ENCODE measurements at regions not wholly inside any gene's neighbourhood (a gene's known extent, or its start where the extent isn't known, plus 50 kb on each side); places are given as distances from the start of the nearest gene placed in this dataset.

DNA sequence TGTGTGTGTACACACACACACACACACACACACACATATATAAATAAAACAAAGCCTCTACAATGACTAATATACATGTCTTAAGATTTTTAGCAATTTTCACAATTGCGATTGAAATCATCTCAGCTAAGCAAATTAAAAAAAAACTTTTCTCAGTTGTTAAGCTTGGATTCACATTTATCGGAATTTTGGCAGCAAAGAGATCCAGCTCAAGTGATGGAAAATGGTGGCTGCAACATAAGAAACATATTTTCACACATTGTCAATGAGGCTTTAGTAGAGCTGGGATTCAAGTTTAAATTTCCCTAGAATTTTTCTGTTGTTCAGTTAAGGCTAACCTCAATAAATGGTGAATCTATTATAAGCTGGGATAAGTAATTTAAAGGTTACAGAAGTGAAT is 768.6 kb upstream of the SORCS1 start:
- no peak for DNase-seq

DNA sequence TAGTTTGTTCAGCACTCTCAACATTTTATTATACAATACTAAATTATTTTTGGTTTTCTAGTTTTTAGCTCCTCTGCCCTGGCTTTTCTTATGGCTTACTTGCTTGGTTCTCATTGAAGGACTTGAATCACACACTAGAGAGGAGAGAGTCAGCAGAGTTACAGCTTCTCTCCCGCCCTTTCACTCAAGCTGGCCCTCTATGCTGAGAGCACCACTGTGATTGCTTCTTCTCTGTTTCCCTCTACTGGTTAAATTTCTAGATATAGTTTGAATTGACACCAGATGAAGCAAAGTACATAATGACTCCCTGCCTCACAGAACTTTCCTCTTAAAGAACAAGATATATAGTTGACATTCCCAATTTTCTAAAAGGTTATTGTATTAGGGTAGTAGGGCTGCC is 767.3 kb upstream of the SORCS1 start:
- no peak for DNase-seq

DNA sequence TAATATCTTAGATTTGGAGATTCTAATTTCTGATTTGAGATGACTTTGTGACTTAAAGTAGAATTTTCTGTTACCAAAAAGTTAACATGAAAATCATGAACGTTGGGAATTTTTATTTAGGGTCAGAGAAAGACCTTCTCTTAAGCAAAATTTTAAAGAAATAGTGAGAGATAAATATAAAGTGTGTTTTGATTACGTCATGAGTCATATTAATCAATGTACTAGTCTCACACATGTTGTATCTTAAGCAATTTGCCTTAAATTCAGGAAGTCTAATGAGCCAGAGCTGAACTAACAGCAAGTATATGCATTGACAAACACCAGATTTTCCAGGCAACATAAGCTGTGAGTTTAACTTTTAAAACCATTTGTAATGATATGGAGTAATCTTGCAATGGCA is 765.5 kb upstream of the SORCS1 start:
- DNase-seq = no peak

DNA sequence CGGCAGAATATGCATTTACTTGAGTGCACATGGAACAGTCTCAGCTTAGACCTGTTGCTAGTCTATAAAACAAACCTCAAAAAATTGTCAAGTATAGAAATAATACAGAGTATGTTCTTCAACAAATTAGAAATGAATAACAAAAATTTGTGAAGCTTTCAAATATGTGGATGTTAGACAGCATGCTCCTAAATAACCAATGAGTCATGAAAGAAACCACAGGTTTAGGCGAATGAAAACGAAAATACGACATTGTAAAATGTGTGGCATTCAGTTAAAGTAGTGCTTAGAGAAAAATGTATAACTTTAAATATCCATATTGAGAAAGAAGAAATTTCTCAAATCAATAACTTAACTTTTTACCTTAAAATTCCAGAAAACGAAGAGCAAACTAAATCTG is 760.0 kb upstream of the SORCS1 start:
- DNase-seq = no peak

DNA sequence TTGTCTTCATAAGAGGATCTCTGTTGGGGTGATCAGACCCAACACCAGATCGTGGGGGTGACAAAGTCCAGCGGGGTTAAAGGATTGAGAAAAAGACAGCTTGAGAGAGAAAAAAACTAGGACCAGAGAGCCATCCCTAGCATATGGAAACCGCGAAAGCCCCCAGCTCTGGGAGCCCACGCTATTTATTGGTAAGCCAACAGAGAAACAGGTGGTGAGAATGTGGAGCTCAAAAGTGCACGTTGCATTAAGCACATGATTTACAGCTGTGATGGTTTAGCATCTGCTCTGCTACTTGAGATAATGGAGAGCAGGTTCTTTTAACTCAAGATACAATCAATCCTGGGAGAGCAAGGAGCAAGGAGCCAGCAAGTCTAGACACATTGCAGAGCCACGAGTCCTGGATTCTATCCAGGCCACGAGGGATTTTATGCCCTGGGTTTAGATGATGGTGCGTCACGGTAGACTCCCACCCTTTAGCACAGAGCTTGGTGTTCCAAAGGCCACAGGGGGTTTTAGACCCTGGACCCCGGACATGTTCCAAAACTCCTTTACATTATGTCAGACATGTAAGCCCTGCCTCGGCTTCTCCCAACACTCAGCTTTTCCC is 755.2 kb upstream of the SORCS1 start:
- no peak for DNase-seq

DNA sequence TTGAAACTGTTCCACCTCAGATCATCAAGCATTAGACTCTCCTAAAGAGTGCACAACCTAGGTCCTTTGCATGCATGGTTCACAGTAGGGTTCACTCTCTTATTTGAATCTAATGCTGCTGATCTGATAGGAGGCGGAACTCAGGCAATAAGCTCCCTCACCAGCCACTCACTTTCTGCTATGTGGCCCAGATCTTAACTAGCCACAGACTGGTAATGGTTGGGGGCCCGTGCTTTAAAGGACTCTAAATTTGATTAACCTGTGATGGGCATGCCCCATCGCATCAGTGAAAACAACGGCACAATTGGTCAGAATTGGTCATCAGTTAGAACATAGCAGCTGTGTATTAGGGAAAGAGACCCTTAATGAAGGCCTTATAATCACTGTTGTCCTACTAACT is 753.7 kb upstream of the SORCS1 start:
- no peak for DNase-seq

DNA sequence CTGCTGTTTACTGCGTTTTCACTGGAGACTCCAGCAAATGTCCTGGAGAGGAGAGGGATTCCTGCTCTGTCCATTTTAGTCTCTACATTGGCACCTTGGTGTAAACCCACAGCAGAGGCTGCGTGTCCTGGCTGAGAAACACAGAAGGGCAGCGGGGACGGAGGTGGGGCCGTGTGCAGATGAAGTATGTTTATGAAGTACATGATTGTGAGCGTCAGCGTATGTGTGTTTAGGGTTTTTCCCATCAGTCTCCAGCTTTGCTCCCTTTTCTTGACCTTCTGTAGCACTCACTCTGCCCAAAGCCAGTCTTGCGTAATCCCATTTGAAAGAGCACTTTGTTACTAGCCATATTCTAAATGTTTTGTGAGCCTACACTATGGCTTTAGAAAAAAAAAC is 750.7 kb upstream of the SORCS1 start:
- DNase-seq = no peak

DNA sequence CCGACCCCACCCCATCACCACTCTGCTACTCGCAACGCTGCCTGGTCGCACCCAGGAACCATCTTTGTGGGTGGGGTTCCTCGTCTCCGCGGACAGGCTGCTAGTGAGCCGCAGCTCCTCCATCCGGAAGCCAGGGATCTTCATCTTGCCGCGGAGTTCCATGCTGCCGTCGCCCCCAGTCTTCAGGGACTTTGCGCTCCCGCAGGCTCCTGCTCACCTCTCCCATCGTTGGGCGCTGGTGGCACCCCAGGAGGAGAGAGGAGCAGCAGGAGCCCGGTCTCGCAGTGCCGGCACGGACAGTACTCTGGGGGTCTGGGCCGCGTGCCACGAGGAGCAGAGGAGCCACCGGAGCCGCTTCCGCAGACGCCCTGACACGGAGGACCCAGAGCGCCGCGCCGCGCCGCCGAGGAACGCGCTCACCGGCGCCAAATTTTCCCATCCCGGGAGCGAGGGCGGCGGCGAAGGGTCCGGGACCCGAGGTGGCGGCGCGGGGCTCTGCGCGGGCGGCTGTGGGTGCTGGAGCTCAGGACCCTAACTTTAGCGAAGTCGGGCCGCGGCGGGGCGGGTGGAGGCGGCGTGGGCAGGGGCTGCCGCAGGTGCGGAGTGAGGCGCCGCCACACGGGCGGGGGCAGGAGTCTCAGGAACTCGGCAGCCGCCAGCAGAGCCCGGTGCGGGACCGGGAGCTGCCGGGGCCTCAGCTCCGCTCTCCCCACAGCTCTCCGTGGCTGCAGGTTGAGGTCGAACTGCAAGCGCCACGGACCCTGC is 750.1 kb upstream of the SORCS1 start:
- no peak for DNase-seq

DNA sequence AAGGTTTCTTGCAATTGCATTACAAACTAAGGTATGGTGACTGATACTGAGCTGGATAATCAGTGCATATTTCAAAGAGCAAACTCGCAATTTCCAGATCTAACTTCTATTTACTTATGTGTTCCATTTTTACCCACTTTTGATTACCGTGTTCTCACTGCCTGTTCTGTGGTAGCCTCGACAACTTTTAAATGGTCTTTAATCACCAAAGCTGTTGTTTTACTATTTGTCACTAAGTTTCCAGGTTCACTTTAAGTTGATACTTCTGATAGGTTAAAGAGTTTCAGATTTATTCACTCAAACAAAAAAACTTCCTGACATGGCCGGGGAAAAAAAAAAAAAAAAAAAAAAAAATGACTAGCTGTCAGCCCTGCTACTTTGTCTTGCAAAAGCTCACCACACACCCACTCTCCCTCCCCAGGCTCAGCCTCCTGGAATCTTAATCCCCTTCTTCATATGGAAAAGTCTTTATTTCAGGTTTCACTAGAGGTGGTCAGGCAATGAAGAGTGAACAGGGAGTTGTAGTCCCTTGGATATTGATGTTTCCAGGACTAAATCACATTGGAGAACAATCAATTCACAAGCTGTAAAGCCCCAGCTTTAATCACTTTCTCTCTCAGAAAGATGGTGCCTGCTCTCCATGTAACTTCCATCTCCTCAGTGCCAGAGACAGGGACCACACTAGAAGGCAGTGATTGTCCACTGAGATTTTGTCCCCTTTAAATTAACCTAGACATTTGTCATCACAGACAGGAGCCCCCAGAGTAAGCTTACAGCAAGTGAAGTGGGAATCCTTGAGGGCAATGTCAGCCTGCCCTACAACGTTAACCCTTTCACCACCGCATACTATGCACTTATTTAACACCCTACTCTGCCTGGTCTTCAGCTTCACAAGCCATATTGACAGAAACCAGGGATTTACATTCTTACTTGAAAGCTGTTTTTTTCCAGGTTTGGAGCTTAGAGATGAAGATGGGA is 749.1 kb upstream of the SORCS1 start:
- no peak for DNase-seq

DNA sequence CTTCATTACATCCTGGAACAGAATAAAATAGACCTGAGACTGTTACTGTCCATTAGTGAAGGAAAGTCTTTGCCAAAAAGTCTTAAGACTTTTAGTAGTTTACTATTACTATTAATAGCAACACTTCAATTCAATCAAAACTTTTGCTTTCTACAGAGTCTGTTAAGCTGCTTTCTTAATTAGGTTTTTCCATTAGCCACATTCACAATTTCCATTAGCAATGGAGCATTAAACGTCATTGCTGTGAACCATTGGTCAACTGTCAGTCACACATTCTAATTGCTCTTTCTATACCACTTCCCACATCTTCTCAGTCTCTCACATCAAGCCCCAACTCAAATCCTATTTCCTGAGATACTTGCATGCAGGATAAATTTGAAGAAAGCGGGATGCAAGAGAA is 736.6 kb upstream of the SORCS1 start:
- no peak for DNase-seq

DNA sequence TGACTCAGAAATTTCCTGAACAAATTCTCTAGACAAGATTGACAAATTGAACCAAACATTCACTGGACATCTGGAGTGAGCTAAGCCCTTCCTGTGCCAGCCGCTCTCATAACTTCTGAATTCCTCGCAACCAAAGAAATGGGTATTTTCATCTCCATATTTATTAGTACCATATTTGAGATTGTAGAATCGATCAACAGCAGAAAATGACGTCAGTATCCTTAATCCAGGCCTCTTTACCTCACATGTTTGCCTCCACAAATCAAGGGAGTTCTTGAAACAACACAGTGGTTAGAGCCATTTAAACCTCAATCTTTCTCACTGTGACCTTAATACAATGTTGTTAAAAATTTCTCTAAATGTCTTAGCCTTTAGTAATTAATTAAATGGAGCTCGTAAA is 735.6 kb upstream of the SORCS1 start:
- no peak for DNase-seq

DNA sequence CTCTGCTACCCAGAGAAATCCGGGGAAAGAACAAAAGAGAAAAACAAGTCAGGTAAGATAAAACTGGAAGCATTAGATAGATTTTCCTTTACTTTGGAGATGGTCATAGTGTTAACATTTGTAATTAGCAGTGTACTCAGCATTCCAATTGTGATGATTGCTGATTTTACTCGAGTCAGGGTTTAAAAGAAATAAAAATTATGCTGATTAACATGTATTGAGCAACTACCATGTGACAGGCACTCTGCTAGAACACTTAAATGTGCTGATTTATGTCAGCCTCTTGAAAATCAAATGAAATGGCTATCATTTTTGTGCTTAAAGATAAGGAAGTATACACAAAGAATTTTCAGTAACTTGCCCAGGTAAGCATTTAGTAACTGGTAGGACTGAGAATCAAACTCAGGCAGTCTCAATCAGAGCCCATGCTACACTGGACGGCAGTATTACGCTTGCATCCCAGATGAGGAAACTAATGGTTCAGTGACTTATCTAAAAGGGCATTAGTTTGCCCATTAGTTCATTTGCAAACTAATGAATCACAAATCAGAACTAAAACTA is 735.1 kb upstream of the SORCS1 start:
- no peak for DNase-seq

DNA sequence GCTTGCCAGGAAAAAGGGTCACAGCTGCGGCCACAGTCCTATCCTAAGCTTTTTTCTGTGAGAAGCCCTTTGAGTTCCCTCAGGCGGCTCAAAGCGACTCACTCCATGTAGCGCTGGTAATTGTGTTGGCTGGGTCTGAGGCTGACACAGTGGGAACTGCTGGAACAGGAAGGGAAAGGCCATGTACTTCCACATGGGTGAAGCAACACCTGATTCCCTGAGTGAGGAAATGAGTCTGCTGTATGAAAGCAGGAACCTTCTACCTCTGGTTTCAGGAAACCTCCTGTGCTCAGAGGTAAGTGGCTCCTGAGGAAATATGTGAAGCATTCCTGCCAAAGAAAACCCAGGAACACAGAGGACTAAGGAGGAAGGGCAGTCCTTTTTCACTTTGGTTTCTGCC is 734.6 kb upstream of the SORCS1 start:
- DNase-seq = no peak

DNA sequence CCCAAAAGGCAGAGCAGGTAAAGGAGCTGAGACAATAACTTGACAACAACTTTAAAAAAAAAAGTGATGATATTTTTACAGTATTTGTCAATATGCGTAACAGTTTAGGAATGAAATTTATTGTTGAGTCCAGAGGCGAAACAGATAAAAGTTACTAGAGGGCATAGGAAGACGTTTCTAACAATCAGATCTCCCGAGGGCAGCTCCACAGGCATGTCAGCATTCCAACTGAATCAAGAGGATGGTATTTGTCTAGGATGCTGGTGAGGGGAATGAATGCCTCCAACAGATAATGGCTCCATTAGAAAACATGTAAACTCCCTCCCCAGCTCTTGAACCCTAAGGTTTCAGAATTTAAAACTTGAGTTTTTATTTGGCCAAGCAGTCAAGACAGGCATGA is 733.9 kb upstream of the SORCS1 start:
- DNase-seq = no peak

DNA sequence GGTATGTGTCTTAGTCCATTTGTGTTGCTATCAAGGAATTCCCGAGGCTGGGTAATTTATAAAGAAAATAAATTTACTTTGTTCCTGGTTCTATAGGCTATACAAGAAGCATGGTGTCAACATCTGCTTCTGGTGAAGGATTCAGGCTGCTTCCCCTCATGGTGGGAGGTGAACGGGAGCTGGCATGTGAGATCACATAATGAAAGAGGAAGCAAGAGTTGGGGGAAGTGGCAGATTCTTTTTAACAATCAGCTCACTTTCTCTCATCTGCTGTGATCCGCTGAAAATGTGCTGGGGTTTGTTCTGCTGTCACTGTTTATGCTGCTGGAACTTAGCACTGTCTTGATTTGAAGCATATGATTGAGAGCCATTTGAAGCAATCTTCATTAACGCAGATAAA is 730.0 kb upstream of the SORCS1 start:
- no peak for DNase-seq

DNA sequence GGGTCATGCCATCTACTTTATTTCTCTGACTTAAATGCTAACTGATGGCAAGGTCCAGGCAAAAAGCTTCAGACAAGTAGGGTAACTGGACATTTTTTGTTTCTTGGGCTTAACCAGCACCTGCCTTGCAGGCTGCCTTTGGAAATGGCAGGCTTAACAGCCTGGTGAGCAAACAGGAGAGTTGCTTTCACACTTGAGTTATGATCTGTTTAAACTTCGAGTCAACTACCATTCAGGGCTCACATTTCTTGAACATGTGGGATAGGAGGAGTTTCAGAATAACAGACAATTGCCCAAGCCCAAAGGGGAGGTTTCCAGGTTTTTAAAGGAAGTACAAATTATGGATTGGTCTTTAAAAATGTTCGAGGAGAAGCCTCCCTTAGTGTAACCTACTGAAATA is 724.6 kb upstream of the SORCS1 start:
- DNase-seq = no peak

DNA sequence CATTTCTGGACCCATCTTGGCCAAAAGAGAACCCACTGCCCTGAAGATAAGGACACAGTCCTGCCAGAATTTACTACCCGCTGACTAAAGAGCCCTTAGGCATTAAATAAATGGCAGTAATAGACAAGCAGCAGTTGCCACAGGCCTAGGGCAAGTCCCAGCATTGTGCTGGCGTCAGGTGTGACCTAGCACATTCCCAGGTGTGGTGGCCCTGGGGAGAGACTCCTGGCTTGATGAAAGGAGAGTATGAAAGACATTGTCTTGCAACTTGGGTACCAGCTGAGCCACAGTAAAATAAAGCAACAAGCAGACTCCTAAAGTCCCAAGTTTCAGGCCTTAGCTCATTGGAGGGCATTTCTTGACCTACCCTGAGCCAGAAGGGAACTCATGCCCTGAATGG is 715.7 kb upstream of the SORCS1 start:
- no peak for DNase-seq

DNA sequence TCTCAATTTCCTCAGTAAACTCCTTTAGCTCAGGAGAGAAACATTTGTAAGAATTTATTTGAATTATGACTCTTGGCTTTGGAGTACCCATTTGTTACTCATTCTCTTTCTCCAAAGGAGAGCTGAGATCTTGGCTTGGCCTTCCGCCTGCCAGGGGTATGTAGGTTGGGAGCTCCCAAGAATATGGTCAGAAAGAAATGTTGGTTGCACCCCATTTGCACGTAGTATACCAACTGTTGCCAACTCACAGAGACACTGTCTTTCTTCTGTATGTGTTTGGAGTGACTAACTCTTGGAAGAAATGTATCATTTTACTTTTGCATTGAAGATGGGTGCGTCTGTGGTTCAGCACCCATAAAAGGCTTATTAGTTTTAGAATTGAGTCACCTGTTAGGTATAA is 708.5 kb upstream of the SORCS1 start:
- no peak for DNase-seq

DNA sequence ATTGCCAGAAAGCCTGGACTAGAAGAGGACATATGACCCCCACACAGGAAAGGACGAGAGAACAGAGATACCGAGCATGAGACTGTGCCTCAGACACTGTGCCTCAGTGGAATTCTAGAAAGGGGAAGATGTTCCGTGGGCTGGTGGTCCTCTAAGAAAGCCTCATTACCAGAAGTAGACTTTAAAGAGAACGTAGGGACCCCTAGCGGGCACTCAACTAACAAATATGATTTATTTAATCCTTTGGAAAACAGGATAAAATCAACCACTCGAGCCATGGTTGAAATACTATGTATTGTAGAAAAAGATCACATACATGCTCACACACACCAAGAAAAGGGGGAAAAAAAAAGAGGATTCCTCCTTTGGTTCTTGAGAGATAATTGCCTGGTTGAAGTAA is 701.2 kb upstream of the SORCS1 start:
- DNase-seq = no peak

DNA sequence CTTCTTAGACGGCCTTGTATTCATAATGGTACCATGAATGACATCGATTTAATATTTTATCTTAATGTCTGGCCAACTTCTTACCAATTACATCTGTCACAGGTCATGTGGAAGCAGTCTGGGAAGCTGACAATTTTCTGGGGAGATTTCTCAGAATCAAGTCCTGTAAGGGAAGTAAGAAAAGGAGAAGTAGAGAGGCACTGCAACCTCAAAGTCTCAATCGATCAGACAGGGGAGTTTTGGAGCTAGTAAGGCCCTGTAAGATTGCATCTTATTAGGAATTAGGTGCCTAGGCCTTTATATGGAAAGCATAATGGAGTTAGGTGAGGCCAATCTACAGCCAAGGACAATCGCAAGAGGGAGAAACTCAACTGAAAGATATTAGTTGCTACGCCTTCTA is 694.6 kb upstream of the SORCS1 start:
- DNase-seq = no peak

DNA sequence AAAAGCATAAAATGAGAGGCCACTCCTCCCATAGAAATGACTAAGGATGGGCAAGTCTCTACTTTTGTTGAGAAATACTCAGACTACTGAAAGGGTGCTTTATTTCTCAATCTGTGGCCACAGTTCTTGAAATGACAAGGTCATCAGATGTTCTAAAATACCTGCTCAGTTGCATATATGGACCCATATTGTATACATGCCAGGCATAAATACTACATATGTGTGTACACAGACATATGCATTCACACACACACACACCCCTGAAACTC is 691.5 kb upstream of the SORCS1 start:
- DNase-seq = no peak

DNA sequence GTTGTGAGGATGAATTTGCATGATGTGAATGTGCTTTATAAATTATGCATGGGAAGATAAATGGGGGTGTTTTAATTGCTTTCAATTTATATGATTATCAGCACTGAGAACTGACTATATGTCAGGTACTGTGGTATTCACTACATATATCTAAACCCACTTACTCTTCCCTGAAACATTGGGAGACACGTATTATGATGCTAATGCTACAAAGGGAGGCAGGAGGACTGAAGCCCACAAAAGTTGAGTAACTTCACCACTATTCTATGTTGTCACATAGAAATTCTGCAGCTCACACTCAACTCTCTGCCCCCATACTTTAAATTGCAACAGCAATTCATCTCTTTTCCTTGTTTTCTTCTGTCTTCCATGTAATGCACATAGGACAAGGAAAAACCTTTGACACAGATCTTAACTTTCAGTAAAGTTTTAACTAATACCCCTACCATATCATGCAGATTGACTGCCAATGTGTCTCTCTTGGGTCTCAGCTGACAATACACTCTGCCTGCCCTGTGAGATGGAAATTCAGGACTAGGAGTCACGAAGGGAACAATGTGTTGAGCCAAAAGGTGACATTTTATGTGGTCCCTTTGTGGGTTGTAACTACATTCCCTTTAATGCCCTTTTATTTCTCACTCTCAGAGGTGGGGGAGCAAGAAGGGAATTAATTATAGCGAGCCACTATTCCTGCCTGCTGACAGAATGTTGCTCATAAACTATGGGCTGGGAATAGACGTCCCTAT is 691.0 kb upstream of the SORCS1 start:
- DNase-seq = no peak

DNA sequence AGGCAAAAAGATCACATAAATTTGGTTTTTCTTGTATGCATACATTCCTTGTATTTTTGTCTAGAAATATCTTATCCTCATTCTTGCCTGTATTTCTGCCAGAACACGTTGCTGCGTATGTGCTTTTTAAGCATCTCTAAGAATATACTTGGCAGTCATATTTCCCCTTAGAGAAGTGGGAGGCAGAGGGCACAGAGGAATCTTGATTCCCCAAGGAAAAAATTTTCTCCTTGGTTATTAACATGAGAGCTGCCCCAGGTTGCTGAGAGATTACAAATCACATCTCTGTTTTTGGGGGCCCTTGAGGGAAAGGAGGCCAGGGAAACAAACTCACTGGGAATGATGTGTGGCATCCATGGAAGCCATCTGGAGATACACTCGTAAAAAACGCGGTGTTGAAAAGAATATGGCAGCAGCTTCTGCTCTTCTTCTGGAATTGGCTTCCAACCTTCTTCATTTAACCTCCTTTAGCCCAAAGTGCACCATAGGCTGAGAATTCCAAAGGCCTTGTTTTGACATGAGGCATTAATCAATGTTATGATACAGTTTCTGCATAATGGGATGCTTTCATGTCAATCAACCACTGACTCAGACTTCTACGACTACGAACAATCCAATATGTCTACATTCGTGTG is 684.3 kb upstream of the SORCS1 start:
- no peak for DNase-seq
